ENCODE measurements at regions not wholly inside any gene's neighbourhood (a gene's known extent, or its start where the extent isn't known, plus 50 kb on each side); places are given as distances from the start of the nearest gene placed in this dataset.

DNA sequence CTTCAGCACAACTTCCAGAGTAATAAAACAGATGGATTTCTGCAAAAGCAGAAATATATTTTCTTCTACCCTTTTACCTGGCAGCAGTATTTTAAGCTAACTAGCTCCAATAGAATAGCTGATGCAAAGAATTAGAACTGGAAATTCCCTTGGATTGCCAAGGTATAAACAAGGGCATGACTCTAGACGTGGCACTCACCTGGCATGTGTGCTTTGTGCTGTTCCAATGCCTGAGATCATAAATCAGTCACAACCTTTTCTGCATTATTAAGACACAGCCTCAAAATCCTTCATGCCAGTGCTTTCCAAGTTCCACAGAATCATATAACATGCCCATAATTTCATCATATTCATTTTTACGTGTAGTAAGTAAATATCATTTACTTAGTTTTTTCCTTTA, 1048.7 kb downstream of the ADGRL2 start:
- intact Hi-C loops (cut with DNase I) = no loop called here
- 55 to 64% (median 59%) methylated on average over 2 of the region's 2 CpGs for WGBS, 4 donors
- no peak for DNase-seq
- H3K27me3 ChIP-seq = no peaks in the 10 kb centered on the region
- H3K4me3 ChIP-seq = no peak overlapping the region
- H3K27ac ChIP-seq = no peak overlapping the region
- H3K9me3 ChIP-seq (replicated peaks in 1 of 3) = no peaks in the 10 kb centered on the region
- no peak for TF ChIP-seq POLR2A (IDR thresholded peaks at IDR 0.05)
- TF ChIP-seq, protein P1, sequence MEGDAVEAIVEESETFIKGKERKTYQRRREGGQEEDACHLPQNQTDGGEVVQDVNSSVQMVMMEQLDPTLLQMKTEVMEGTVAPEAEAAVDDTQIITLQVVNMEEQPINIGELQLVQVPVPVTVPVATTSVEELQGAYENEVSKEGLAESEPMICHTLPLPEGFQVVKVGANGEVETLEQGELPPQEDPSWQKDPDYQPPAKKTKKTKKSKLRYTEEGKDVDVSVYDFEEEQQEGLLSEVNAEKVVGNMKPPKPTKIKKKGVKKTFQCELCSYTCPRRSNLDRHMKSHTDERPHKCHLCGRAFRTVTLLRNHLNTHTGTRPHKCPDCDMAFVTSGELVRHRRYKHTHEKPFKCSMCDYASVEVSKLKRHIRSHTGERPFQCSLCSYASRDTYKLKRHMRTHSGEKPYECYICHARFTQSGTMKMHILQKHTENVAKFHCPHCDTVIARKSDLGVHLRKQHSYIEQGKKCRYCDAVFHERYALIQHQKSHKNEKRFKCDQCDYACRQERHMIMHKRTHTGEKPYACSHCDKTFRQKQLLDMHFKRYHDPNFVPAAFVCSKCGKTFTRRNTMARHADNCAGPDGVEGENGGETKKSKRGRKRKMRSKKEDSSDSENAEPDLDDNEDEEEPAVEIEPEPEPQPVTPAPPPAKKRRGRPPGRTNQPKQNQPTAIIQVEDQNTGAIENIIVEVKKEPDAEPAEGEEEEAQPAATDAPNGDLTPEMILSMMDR (IDR thresholded peaks at IDR 0.05) = no peak
- H3K36me3 ChIP-seq (replicated peaks in 1 of 2) = no peaks in the 10 kb centered on the region
- no peaks in the 10 kb centered on the region for H3K4me1 ChIP-seq (replicated peaks in 1 of 2)

DNA sequence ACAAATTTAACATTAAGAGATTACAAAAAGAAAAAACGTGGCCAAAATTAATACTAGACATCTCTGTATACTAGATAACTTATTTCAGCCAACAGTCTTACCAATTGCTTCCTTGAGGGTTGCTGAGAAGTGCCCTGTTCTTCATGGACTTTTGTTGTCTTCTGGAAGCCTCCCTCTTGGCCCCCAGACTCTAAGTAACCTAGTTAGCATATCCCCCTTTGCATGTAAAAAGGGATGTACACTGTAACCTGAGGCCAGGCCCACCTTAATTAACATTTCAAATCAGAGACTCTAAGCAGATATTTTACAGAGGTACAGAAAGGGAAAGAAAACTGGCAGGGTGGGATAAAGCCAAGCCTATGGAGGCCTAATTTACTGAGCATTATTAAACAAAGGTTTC, 1047.3 kb downstream of the ADGRL2 start:
- TF ChIP-seq POLR2A (IDR thresholded peaks at IDR 0.05) = no peak
- TF ChIP-seq, protein P1 (IDR thresholded peaks at IDR 0.05) = no peak
- DNase-seq = no peak
- H3K4me1 ChIP-seq (replicated peaks in 1 of 2) = no peaks in the 10 kb centered on the region
- no peak overlapping the region for H3K27ac ChIP-seq
- no peaks in the 10 kb centered on the region for H3K27me3 ChIP-seq
- no peaks in the 10 kb centered on the region for H3K36me3 ChIP-seq (replicated peaks in 1 of 2)
- intact Hi-C loops (cut with DNase I) = no loop called here
- H3K9me3 ChIP-seq (replicated peaks in 1 of 3) = no peaks in the 10 kb centered on the region
- H3K4me3 ChIP-seq = no peak overlapping the region
- 41 to 64% (median 45%) methylated on average over 1 of the region's 1 CpG for WGBS, 4 donors

DNA sequence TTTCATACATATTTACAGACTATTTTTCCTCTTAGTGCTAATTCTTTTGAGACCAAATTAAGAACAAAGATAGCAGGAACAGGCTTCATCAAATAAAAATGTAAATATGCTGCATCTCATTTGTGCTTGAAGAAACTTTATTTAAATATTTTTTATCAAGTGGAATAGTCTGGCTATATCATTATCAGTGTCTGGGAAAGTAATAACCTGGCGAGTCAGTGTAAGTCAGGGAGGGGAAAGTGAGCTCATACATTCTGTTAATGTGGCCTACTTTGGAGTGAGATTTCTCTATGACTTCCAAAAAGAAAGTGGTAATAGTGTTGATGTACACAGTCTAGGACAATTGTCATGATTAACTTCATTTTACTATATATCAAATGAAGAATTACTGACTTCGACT, 1045.1 kb downstream of the ADGRL2 start:
- TF ChIP-seq, protein P1 (IDR thresholded peaks at IDR 0.05) = no peak
- TF ChIP-seq POLR2A (IDR thresholded peaks at IDR 0.05) = no peak
- Histone ChIP-seq H3K4me3 (no peak overlapping the region), H3K9me3 (replicated peaks in 1 of 3) (no peaks in the 10 kb centered on the region), H3K27ac (no peak overlapping the region), H3K4me1 (replicated peaks in 1 of 2) (no peaks in the 10 kb centered on the region), H3K36me3 (replicated peaks in 1 of 2) (no peaks in the 10 kb centered on the region), H3K27me3 (no peaks in the 10 kb centered on the region)
- no peak for DNase-seq
- intact Hi-C loops (cut with DNase I) = no loop called here
- WGBS, 4 donors = 92 to 94% (median 93%) methylated on average over 2 of the region's 2 CpGs

DNA sequence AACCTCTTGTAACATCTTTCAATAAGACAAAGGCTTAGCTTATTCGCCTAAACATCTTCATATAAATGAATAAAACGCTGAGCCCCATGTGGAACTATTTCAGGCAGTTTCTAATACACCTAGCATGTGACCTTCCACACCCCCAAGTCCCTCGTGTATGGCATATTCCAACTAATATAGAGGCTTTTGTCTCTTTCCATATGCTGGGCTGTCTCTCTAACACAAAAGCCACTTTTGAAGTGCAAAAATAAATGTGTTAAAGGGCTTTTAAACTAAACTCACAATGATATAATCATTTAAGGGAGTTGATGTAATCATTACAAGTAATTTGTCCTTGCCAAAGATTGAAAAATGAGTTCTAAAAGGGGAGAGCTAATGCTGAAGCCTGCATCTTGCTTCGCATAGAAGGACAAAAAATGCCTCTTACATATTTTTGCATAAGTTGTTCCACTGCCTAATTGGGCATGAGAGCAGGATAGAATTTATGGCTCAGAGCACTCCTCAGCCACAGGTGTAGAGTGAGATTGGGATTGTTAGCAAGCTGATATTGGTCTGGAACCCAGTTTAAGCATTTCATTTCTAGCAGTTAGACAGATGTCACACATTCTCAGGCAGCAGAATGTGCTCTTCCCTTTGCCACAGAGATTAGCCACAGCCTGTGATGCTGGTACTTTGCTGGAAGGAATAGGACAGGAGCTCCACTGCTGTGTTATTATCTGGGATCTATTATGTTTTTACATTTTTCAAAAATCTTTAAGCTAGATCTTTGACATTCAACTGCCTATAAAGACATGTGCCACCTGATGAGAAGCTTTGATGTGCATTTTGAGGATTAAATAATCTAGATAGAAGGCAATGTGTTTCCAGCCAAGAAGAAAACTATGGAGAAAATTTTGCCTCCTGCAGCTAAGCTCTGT, 1044.4 kb downstream of the ADGRL2 start:
- DNase-seq = no peak
- no peaks in the 10 kb centered on the region for H3K9me3 ChIP-seq (replicated peaks in 1 of 3)
- intact Hi-C loops (cut with DNase I) = no loop called here
- no peak overlapping the region for H3K4me3 ChIP-seq
- H3K27me3 ChIP-seq = no peaks in the 10 kb centered on the region
- no peaks in the 10 kb centered on the region for H3K4me1 ChIP-seq (replicated peaks in 1 of 2)
- no peak overlapping the region for H3K27ac ChIP-seq
- no peaks in the 10 kb centered on the region for H3K36me3 ChIP-seq (replicated peaks in 1 of 2)
- TF ChIP-seq, protein P1 (IDR thresholded peaks at IDR 0.05) = no peak
- TF ChIP-seq POLR2A (IDR thresholded peaks at IDR 0.05) = no peak
- 60 to 76% (median 69%) methylated on average over 4 of the region's 4 CpGs for WGBS, 4 donors

Data from adrenal gland (tissue), 9 donors.